ENCODE measurements at regions not wholly inside any gene's neighbourhood (a gene's known extent, or its start where the extent isn't known, plus 50 kb on each side); places are given as distances from the start of the nearest gene placed in this dataset.
"Not testable (repeated sequence)": the region's sequence is repeated elsewhere in the genome, so short reads cannot be mapped to it uniquely, and the experiment has no call there.

- DNase-seq: no peak
These were observed 264.6 kb upstream of the THUMPD2 start for GRCh38 chr2:40043641-40044040.

GRCh38 chr2:40043191-40043590 lies 264.1 kb upstream of the THUMPD2 start:
- DNase-seq: no peak

GRCh38 chr2:40041422-40042382 lies 262.6 kb upstream of the THUMPD2 start:
- no peak for DNase-seq

- no peak for DNase-seq
These were observed 260.5 kb upstream of the THUMPD2 start for GRCh38 chr2:40039549-40039948.

- no peak for DNase-seq
These were observed 259.6 kb upstream of the THUMPD2 start for GRCh38 chr2:40038646-40039045.

GRCh38 chr2:40037303-40037702 lies 258.2 kb upstream of the THUMPD2 start:
- no peak for DNase-seq

GRCh38 chr2:40036241-40036640 lies 257.2 kb upstream of the THUMPD2 start:
- no peak for DNase-seq

- DNase-seq: no peak
These were observed 255.7 kb upstream of the THUMPD2 start for GRCh38 chr2:40034801-40035200.

GRCh38 chr2:40034198-40034597 lies 255.1 kb upstream of the THUMPD2 start:
- DNase-seq: no peak

- DNase-seq: no peak
These were observed 254.7 kb upstream of the THUMPD2 start for GRCh38 chr2:40033781-40034180.

- DNase-seq: no peak
These were observed 253.7 kb upstream of the THUMPD2 start for GRCh38 chr2:40032650-40033319.

- DNase-seq: no peak
These were observed 251.5 kb upstream of the THUMPD2 start for GRCh38 chr2:40030456-40030975.

- no peak for DNase-seq
These were observed 249.9 kb upstream of the THUMPD2 start for GRCh38 chr2:40028792-40029488.

- DNase-seq: no peak
These were observed 248.9 kb upstream of the THUMPD2 start for GRCh38 chr2:40027968-40028367.

- not testable (repeated sequence) for DNase-seq
These were observed 246.2 kb upstream of the THUMPD2 start for GRCh38 chr2:40025276-40025675.

- DNase-seq: no peak
These were observed 241.9 kb upstream of the THUMPD2 start for GRCh38 chr2:40020997-40021396.

- no peak for DNase-seq
These were observed 237.3 kb upstream of the THUMPD2 start for GRCh38 chr2:40016151-40016885.

GRCh38 chr2:40013962-40014361 lies 234.9 kb upstream of the THUMPD2 start:
- not testable (repeated sequence) for DNase-seq

GRCh38 chr2:40004336-40004735 lies 225.3 kb upstream of the THUMPD2 start:
- DNase-seq: no peak

- no peak for DNase-seq
These were observed 223.3 kb upstream of the THUMPD2 start for GRCh38 chr2:40002339-40002738.

- DNase-seq: no peak
These were observed 220.8 kb upstream of the THUMPD2 start for GRCh38 chr2:39999864-40000263.

- DNase-seq: no peak
These were observed 219.6 kb upstream of the THUMPD2 start for GRCh38 chr2:39998617-39999016.

Data from CD4-positive, alpha-beta T cell treated with Interleukin-12 subunit alpha and Interleukin-12 subunit beta, for 1 hour (primary cell).